HUES64 (cell line): ENCODE measurements at regions not wholly inside any gene's neighbourhood (a gene's known extent, or its start where the extent isn't known, plus 50 kb on each side); places are given as distances from the start of the nearest gene placed in this dataset.

Source experiments
- H3K27ac ChIP-seq: 2 replicates; pipeline ENCODE4 v1.7.0; 2013; ENCODE audit warnings: low read depth, low read length, inconsistent platforms
- H3K27me3 ChIP-seq: 2 replicates; pipeline ENCODE4 v1.6.1; 2013; ENCODE audit warnings: mild to moderate bottlenecking, low read length; ENCODE audit not compliant: insufficient read depth
- H3K36me3 ChIP-seq: 2 replicates; pipeline ENCODE4 v1.6.1; 2013; ENCODE audit warnings: mild to moderate bottlenecking, low read length; ENCODE audit not compliant: insufficient read depth
- H3K4me1 ChIP-seq: 2 replicates; pipeline ENCODE4 v1.6.1; 2013; ENCODE audit warnings: mild to moderate bottlenecking, low read length, moderate library complexity; ENCODE audit not compliant: insufficient read depth
- H3K4me3 ChIP-seq: 2 replicates; pipeline ENCODE4 v1.5.1; 2013; ENCODE audit warnings: mild to moderate bottlenecking, low read length, moderate library complexity
- H3K9ac ChIP-seq: 2 replicates; pipeline ENCODE4 v1.6.1; 2013; ENCODE audit warnings: mild to moderate bottlenecking, low read depth, low read length
- H3K9me3 ChIP-seq: 2 replicates; pipeline ENCODE4 v1.6.1; 2013; ENCODE audit warnings: low read depth, low read length; ENCODE audit not compliant: insufficient read depth
- WGBS: fragments of 150-250, 120-280 bp; methylation state at CpG from one replicate; pipeline ENCODE4 v1.1.7; 2013; ENCODE audit warnings: missing lambda C conversion rate; 5-methylcytosine and 5-hydroxymethylcytosine counted together

- Histone ChIP-seq H3K36me3 (no peaks in the 10 kb centered on the region), H3K9ac (no peak overlapping the region), H3K4me3 (no peak overlapping the region), H3K27ac (no peak overlapping the region), H3K9me3 (no peaks in the 10 kb centered on the region), H3K4me1 (no peaks in the 10 kb centered on the region), H3K27me3 (no peaks in the 10 kb centered on the region)
- WGBS = no CpG with 5 or more reads among the region's 2 CpGs
These were observed 617.6 kb upstream of the EEF2KMT start for GRCh38 chr16:5715155-5715554.

GRCh38 chr16:5709889-5710288 lies 612.3 kb upstream of the EEF2KMT start:
- no peak overlapping the region for H3K9ac ChIP-seq
- H3K27ac ChIP-seq = no peak overlapping the region
- H3K36me3 ChIP-seq = no peaks in the 10 kb centered on the region
- H3K4me1 ChIP-seq = no peaks in the 10 kb centered on the region; the same call in 1 of the 2 replicates
- no peaks in the 10 kb centered on the region for H3K9me3 ChIP-seq
- 67% methylated on average over 6 of the region's 6 CpGs for WGBS
- H3K27me3 ChIP-seq = no peaks in the 10 kb centered on the region
- H3K4me3 ChIP-seq = no peak overlapping the region

GRCh38 chr16:5706211-5706610 lies 608.6 kb upstream of the EEF2KMT start:
- no peaks in the 10 kb centered on the region; the same call in 1 of the 2 replicates for H3K4me1 ChIP-seq
- H3K36me3 ChIP-seq = no peaks in the 10 kb centered on the region
- H3K27ac ChIP-seq = no peak overlapping the region
- H3K27me3 ChIP-seq = no peaks in the 10 kb centered on the region
- H3K4me3 ChIP-seq = no peak overlapping the region
- no peak overlapping the region for H3K9ac ChIP-seq
- 78% methylated on average over 6 of the region's 6 CpGs for WGBS
- 0 out of 2 replicates have a peak, but pooled peaks cover 4% of the 10 kb centered on the region for H3K9me3 ChIP-seq

- H3K9me3 ChIP-seq = peaks cover 9% of the 10 kb centered on the region; the same call in 1 of the 2 replicates
- no peaks in the 10 kb centered on the region; the same call in 1 of the 2 replicates for H3K4me1 ChIP-seq
- no peak overlapping the region for H3K4me3 ChIP-seq
- no peaks in the 10 kb centered on the region for H3K27me3 ChIP-seq
- H3K27ac ChIP-seq = no peak overlapping the region
- H3K9ac ChIP-seq = no peak overlapping the region
- 91% methylated on average over 4 of the region's 4 CpGs for WGBS
- no peaks in the 10 kb centered on the region for H3K36me3 ChIP-seq
These were observed 606.7 kb upstream of the EEF2KMT start for GRCh38 chr16:5704271-5704670.

GRCh38 chr16:5693426-5693825 lies 595.8 kb upstream of the EEF2KMT start:
- H3K9ac ChIP-seq = no peak overlapping the region
- 90% methylated on average over 2 of the region's 3 CpGs for WGBS
- no peaks in the 10 kb centered on the region for H3K27me3 ChIP-seq
- H3K36me3 ChIP-seq = no peaks in the 10 kb centered on the region
- H3K27ac ChIP-seq = no peak overlapping the region
- H3K4me3 ChIP-seq = no peak overlapping the region
- no peaks in the 10 kb centered on the region for H3K4me1 ChIP-seq
- H3K9me3 ChIP-seq = no peaks in the 10 kb centered on the region

- H3K27me3 ChIP-seq = no peaks in the 10 kb centered on the region
- no peaks in the 10 kb centered on the region for H3K36me3 ChIP-seq
- no peaks in the 10 kb centered on the region for H3K4me1 ChIP-seq
- H3K9me3 ChIP-seq = no peaks in the 10 kb centered on the region
- WGBS = 100% methylated on average over 3 of the region's 3 CpGs
- H3K4me3 ChIP-seq = no peak overlapping the region
- no peak overlapping the region for H3K9ac ChIP-seq
- no peak overlapping the region for H3K27ac ChIP-seq
These were observed 584.4 kb upstream of the EEF2KMT start for GRCh38 chr16:5681966-5682365.

GRCh38 chr16:5678371-5678770 lies 580.8 kb upstream of the EEF2KMT start:
- 28% methylated on average over 7 of the region's 7 CpGs for WGBS
- no peak overlapping the region for H3K27ac ChIP-seq
- H3K4me3 ChIP-seq = no peak overlapping the region
- no peaks in the 10 kb centered on the region for H3K9me3 ChIP-seq
- H3K4me1 ChIP-seq = no peaks in the 10 kb centered on the region
- no peaks in the 10 kb centered on the region for H3K36me3 ChIP-seq
- H3K9ac ChIP-seq = no peak overlapping the region
- H3K27me3 ChIP-seq = no peaks in the 10 kb centered on the region

- no peaks in the 10 kb centered on the region for H3K27me3 ChIP-seq
- H3K9me3 ChIP-seq = no peaks in the 10 kb centered on the region
- no peak overlapping the region for H3K27ac ChIP-seq
- H3K9ac ChIP-seq = no peak overlapping the region
- no peak overlapping the region for H3K4me3 ChIP-seq
- no peaks in the 10 kb centered on the region for H3K36me3 ChIP-seq
- WGBS = 98% methylated on average over 2 of the region's 2 CpGs
- H3K4me1 ChIP-seq = no peaks in the 10 kb centered on the region
These were observed 573.8 kb upstream of the EEF2KMT start for GRCh38 chr16:5671421-5671820.

GRCh38 chr16:5670198-5670597 lies 572.6 kb upstream of the EEF2KMT start:
- no peaks in the 10 kb centered on the region for H3K9me3 ChIP-seq

GRCh38 chr16:5668553-5668952 lies 571.0 kb upstream of the EEF2KMT start:
- Histone ChIP-seq H3K27ac (no peak overlapping the region), H3K36me3 (no peaks in the 10 kb centered on the region), H3K27me3 (no peaks in the 10 kb centered on the region), H3K4me3 (no peak overlapping the region), H3K9ac (no peak overlapping the region), H3K4me1 (no peaks in the 10 kb centered on the region), H3K9me3 (no peaks in the 10 kb centered on the region)
- 88% methylated on average over 2 of the region's 2 CpGs for WGBS

More at GRCh38 chr16:5670198-5670597, 572.6 kb upstream of the EEF2KMT start:
- no peak overlapping the region for H3K27ac ChIP-seq
- WGBS = 78% methylated on average over 1 of the region's 2 CpGs
- no peak overlapping the region for H3K9ac ChIP-seq
- no peaks in the 10 kb centered on the region for H3K27me3 ChIP-seq
- H3K4me3 ChIP-seq = no peak overlapping the region
- H3K36me3 ChIP-seq = no peaks in the 10 kb centered on the region
- H3K4me1 ChIP-seq = no peaks in the 10 kb centered on the region

GRCh38 chr16:5665834-5666233 lies 568.2 kb upstream of the EEF2KMT start:
- Histone ChIP-seq H3K27me3 (no peaks in the 10 kb centered on the region), H3K9ac (no peak overlapping the region), H3K4me3 (no peak overlapping the region), H3K27ac (no peak overlapping the region), H3K36me3 (no peaks in the 10 kb centered on the region), H3K4me1 (no peaks in the 10 kb centered on the region), H3K9me3 (no peaks in the 10 kb centered on the region)
- WGBS = 95% methylated on average over 11 of the region's 11 CpGs

- no peaks in the 10 kb centered on the region for H3K27me3 ChIP-seq
- no peaks in the 10 kb centered on the region for H3K9me3 ChIP-seq
- 87% methylated on average over 11 of the region's 11 CpGs for WGBS
- H3K36me3 ChIP-seq = no peaks in the 10 kb centered on the region
- no peak overlapping the region for H3K27ac ChIP-seq
- H3K9ac ChIP-seq = no peak overlapping the region
- H3K4me3 ChIP-seq = no peak overlapping the region
- no peaks in the 10 kb centered on the region for H3K4me1 ChIP-seq
These were observed 556.2 kb upstream of the EEF2KMT start for GRCh38 chr16:5653789-5654188.
